Lung (tissue), 11 donors: ENCODE measurements at regions not wholly inside any gene's neighbourhood (a gene's known extent, or its start where the extent isn't known, plus 50 kb on each side); places are given as distances from the start of the nearest gene placed in this dataset.

Source experiments
- ATAC-seq: fragments of 200-7000 bp; cut with Tn5 transposase; one replicate; pipeline ENCODE4 v1.9.1; 2020; ENCODE audit warnings: moderate number of reproducible peaks; ENCODE audit not compliant: insufficient read depth, low FRiP score
- DNase-seq, 3 donors: peaks; one replicate each; pipeline ENCODE4 v3.0.0-alpha.2; 2013 to 2017
- H3K27ac ChIP-seq, 2 donors: one replicate each; pipeline ENCODE4 v1.5.1; 2013; ENCODE audit warnings: mild to moderate bottlenecking in 2 of 2, moderate library complexity in 2 of 2, control low read depth in 1 of 2, inconsistent platforms in 1 of 2, low read depth in 1 of 2, low read length in 1 of 2
- H3K27me3 ChIP-seq, 3 donors: one replicate each; pipeline ENCODE4 v1.5.1; 2013; ENCODE audit warnings: low read length in 2 of 3; ENCODE audit not compliant: control insufficient read depth in 3 of 3, insufficient read depth in 3 of 3
- H3K36me3 ChIP-seq, 4 donors: one replicate each; pipeline ENCODE4 v1.5.1; 2013; ENCODE audit warnings: low read length in 4 of 4, mild to moderate bottlenecking in 1 of 4, moderate library complexity in 1 of 4; ENCODE audit not compliant: control insufficient read depth in 4 of 4, insufficient read depth in 4 of 4
- H3K4me1 ChIP-seq, 5 donors: one replicate each; pipeline ENCODE4 v1.5.1; 2013; ENCODE audit warnings: low read length in 5 of 5, mild to moderate bottlenecking in 2 of 5, moderate library complexity in 1 of 5; ENCODE audit not compliant: control insufficient read depth in 5 of 5, insufficient read depth in 5 of 5
- H3K4me3 ChIP-seq: one replicate; pipeline ENCODE4 v1.5.1; 2013; ENCODE audit warnings: mild to moderate bottlenecking, control low read depth, moderate library complexity
- H3K9ac ChIP-seq, 2 donors: one replicate each; pipeline ENCODE4 v1.5.1; 2013; ENCODE audit warnings: low read length in 2 of 2, control low read depth in 1 of 2; ENCODE audit not compliant: insufficient read depth in 1 of 2
- H3K9me3 ChIP-seq, 4 donors: one replicate each; pipeline ENCODE4 v1.5.1; 2013; ENCODE audit warnings: low read length in 3 of 4, mild to moderate bottlenecking in 1 of 4, moderate library complexity in 1 of 4; ENCODE audit not compliant: control insufficient read depth in 4 of 4, insufficient read depth in 3 of 4
- WGBS, 2 donors: extraction: QIAGEN DNeasy Blood & Tissue Kit; methylation state at CpG; one replicate each; pipeline ENCODE4 v1.1.7; 2013; 5-methylcytosine and 5-hydroxymethylcytosine counted together
- TF ChIP-seq, protein P1 (sequence below): IDR thresholded peaks from 2 replicates; pipeline ENCODE4 v1.5.1; 2012; ENCODE audit warnings: mild to moderate bottlenecking; ENCODE audit errors: control extremely low read depth, extremely low read depth
- donor health status: control.
- donor health status: control.
- donor health status: Bipolar disorder and iron deficiency.
- donor health status: healthy.
- donor health status: DM: yes; HTN: yes; CAD: no.

DNA sequence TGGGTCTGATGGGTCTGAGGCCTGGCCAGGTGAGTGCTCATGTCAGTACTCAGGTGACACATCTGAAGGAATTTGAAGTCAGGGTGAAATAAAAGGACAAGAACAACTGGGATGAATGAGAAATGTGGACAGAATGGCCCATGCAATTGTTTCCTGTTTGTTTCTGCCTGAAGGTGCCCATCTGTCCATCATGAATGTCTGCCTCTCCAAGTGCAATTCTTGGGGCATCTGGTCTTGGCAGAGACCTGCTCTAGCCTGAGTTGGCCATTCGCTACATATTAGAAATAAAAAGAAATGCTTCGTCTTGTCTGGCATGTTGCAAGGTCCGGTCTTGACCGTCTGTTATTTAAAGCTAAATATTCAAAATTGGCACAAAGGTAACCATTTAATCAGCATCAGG, 142.0 kb upstream of the AGBL1 start:
- no peaks in the 10 kb centered on the region for H3K27me3 ChIP-seq
- H3K9me3 ChIP-seq = no peaks in the 10 kb centered on the region
- DNase-seq = no peak
- TF ChIP-seq, protein P1, sequence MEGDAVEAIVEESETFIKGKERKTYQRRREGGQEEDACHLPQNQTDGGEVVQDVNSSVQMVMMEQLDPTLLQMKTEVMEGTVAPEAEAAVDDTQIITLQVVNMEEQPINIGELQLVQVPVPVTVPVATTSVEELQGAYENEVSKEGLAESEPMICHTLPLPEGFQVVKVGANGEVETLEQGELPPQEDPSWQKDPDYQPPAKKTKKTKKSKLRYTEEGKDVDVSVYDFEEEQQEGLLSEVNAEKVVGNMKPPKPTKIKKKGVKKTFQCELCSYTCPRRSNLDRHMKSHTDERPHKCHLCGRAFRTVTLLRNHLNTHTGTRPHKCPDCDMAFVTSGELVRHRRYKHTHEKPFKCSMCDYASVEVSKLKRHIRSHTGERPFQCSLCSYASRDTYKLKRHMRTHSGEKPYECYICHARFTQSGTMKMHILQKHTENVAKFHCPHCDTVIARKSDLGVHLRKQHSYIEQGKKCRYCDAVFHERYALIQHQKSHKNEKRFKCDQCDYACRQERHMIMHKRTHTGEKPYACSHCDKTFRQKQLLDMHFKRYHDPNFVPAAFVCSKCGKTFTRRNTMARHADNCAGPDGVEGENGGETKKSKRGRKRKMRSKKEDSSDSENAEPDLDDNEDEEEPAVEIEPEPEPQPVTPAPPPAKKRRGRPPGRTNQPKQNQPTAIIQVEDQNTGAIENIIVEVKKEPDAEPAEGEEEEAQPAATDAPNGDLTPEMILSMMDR = no peak
- no peak overlapping the region for H3K4me3 ChIP-seq
- no peak overlapping the region for H3K9ac ChIP-seq
- no peaks in the 10 kb centered on the region for H3K36me3 ChIP-seq
- ATAC-seq = no peak
- H3K27ac ChIP-seq = no peak overlapping the region
- H3K4me1 ChIP-seq = peaks cover 0 to 11% (median 8%) of the 10 kb centered on the region in 5 donors
- 94% methylated on average over 4 of the region's 4 CpGs for WGBS, 2 donors

DNA sequence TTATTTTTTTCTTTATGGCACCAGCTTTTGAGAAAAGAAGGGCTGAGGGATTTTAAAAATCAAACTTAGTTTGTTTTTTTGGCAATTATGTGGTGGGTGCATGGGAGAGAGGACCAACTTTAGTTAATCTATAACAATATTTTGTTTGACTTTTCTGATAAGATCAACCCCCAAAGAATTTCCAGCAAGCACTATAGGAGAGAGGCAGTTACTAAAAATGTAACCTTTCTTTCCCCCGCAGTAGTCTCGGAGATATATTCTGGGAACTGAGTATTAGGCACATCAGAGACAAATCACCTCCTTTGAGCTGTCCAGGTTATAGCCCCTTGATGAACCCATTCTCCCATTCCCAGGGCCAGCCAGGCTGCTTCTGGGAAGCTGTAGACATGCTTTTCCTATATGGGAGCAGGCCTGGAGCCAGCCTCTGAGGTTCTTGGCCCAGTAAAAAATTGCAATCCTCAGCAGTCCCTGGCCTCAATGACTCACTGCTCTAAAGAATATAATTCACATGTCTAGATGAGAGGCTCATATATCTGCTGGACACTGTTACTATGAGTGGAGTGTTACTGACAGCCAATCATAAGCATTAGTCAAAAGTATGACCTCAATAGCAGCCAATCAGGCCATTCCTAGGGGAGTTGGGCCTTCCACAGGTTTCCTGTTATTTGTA, 138.3 kb upstream of the AGBL1 start:
- 74 to 93% methylated on average over 2 of the region's 2 CpGs for WGBS, 2 donors
- Histone ChIP-seq H3K9me3 (no peaks in the 10 kb centered on the region), H3K36me3 (no peaks in the 10 kb centered on the region), H3K4me3 (no peak overlapping the region), H3K27ac (no peak overlapping the region), H3K9ac (no peak overlapping the region), H3K4me1 (peaks cover 0 to 29% (median 8%) of the 10 kb centered on the region in 5 donors), H3K27me3 (no peaks in the 10 kb centered on the region)
- DNase-seq (peak; percentile 9 to 62 (median 19)), ATAC-seq (no peak)
- TF ChIP-seq, protein P1 = no peak

DNA sequence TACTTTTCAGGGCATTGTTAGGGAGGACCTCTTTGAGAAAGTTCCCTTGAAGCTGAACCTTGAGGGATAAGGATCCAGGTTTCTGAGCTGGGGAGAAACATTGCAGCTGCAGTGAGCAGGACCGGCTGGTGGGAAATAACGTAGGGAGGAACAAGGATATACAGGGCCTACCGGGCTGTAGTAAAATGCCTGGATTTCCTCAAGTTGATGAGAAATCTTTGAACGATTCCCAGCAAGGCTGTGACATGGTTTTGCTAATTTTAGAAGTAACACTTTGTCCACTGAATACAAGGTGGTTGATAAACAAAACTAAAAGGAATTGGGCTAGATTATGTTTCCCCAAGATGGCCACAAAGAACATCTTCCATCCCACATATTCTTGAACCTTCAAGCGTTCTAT, 137.0 kb upstream of the AGBL1 start:
- H3K36me3 ChIP-seq = no peaks in the 10 kb centered on the region
- WGBS, 2 donors = 82 to 87% methylated on average over 5 of the region's 5 CpGs
- ATAC-seq = no peak
- no peak overlapping the region for H3K4me3 ChIP-seq
- no peak overlapping the region for H3K27ac ChIP-seq
- no peak for DNase-seq
- no peak overlapping the region for H3K9ac ChIP-seq
- no peaks in the 10 kb centered on the region for H3K27me3 ChIP-seq
- no peaks in the 10 kb centered on the region for H3K9me3 ChIP-seq
- TF ChIP-seq, protein P1 = no peak
- H3K4me1 ChIP-seq = peaks cover 0 to 29% (median 8%) of the 10 kb centered on the region in 5 donors

DNA sequence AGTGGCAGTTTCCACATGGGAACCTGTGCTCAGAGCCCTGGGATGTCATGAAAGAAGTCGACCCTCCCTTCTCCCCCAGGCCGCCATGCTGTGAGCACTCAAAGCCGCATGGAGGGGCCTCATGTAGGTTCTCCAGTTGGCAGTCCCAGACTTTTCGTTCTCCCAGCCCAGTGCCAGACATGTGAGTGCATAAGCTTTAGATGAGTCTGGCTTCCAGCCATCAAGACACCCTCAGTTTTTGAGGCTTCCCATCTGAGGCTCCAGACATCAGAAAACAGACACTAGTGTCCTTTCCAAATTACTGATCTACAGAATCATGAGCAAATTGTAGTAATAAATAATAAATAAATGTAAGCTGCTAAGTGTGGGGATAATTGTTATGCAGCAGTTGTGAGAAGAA, 136.5 kb upstream of the AGBL1 start:
- H3K27me3 ChIP-seq = no peaks in the 10 kb centered on the region
- H3K9me3 ChIP-seq = no peaks in the 10 kb centered on the region
- ATAC-seq (no peak), DNase-seq (peak in 2 of 3 donors; percentile 6 to 32)
- no peak overlapping the region for H3K9ac ChIP-seq
- peaks cover 0 to 29% (median 8%) of the 10 kb centered on the region in 5 donors for H3K4me1 ChIP-seq
- no peaks in the 10 kb centered on the region for H3K36me3 ChIP-seq
- 79 to 88% methylated on average over 4 of the region's 4 CpGs for WGBS, 2 donors
- no peak overlapping the region for H3K4me3 ChIP-seq
- H3K27ac ChIP-seq = no peak overlapping the region
- TF ChIP-seq, protein P1 = no peak
